GM12864 (cell line): ENCODE measurements at regions not wholly inside any gene's neighbourhood (a gene's known extent, or its start where the extent isn't known, plus 50 kb on each side); places are given as distances from the start of the nearest gene placed in this dataset.

Experiments used
- DNase-seq: peaks from one replicate; pipeline ENCODE4 v3.0.0-alpha.2; 2011; ENCODE audit warnings: low read depth
- H3K4me3 ChIP-seq: 2 replicates; pipeline ENCODE4 v1.5.1; 2011; ENCODE audit warnings: mild to moderate bottlenecking, low read depth, low read length, control low read depth
- TF ChIP-seq, protein P1 (sequence below): IDR thresholded peaks from 2 replicates; pipeline ENCODE4 v1.5.1; 2011; ENCODE audit warnings: low read depth, mild to moderate bottlenecking, moderate library complexity, low read length, control low read depth, inconsistent platforms; ENCODE audit errors: missing control alignments

DNA sequence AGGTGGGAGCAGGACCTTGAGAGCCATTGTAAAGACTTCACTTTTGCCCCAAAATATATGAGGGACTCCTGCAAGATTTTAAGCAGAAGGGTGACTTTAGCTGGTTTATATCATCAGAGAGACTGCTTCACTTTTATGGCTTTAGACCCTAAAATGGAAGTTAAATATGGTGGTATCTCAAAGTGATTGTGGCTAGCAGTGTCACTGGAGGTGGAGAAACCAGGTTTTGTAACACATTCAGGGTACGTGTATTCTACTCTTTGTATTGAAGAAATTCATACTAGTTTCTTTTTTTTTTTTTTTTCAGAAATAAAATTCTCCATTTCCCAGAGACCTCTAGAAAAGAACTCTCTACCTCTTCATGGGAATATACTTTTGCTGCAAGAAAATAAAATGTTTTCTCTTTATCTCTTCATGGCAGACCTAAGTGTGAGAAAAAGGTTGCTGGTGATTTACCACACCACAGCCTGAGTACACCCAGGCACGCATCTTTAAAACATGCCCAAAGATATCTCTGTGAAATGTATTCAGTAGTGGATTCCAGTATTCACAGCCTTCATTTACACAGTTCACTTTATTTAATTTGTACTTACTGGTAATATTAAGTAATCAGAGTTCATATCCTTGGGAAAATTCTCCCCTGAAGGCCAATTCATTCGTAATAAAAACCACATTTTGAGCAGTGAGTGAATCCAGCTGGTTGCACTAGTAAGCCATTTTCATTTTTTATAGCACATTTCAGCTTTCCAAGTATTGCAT lies 74.3 kb upstream of the GUCY1A1 start:
- TF ChIP-seq, protein P1, sequence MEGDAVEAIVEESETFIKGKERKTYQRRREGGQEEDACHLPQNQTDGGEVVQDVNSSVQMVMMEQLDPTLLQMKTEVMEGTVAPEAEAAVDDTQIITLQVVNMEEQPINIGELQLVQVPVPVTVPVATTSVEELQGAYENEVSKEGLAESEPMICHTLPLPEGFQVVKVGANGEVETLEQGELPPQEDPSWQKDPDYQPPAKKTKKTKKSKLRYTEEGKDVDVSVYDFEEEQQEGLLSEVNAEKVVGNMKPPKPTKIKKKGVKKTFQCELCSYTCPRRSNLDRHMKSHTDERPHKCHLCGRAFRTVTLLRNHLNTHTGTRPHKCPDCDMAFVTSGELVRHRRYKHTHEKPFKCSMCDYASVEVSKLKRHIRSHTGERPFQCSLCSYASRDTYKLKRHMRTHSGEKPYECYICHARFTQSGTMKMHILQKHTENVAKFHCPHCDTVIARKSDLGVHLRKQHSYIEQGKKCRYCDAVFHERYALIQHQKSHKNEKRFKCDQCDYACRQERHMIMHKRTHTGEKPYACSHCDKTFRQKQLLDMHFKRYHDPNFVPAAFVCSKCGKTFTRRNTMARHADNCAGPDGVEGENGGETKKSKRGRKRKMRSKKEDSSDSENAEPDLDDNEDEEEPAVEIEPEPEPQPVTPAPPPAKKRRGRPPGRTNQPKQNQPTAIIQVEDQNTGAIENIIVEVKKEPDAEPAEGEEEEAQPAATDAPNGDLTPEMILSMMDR: no peak
- DNase-seq: no peak
- H3K4me3 ChIP-seq: no peak overlapping the region

DNA sequence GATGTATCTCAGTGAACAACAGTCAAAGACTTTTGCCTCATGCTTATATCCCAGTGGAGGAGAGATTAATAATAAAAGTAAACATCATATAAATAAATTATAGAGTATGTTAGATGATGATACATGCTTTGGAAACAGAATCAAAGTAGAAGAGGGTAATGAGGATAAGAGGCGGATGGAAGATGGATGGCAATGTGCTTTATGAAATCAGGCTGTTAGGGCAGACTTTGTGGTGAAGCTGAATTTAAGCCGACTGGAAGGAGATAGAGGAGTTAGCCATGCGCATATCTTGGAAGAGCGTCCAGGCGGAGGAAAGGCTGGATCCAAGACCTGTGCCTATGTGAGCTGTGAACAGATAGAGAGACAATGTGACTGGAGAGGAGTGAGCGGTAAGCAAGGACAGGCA lies 74.9 kb upstream of the GUCY1A1 start:
- TF ChIP-seq, protein P1: no peak
- no peak for DNase-seq
- H3K4me3 ChIP-seq: no peak overlapping the region

DNA sequence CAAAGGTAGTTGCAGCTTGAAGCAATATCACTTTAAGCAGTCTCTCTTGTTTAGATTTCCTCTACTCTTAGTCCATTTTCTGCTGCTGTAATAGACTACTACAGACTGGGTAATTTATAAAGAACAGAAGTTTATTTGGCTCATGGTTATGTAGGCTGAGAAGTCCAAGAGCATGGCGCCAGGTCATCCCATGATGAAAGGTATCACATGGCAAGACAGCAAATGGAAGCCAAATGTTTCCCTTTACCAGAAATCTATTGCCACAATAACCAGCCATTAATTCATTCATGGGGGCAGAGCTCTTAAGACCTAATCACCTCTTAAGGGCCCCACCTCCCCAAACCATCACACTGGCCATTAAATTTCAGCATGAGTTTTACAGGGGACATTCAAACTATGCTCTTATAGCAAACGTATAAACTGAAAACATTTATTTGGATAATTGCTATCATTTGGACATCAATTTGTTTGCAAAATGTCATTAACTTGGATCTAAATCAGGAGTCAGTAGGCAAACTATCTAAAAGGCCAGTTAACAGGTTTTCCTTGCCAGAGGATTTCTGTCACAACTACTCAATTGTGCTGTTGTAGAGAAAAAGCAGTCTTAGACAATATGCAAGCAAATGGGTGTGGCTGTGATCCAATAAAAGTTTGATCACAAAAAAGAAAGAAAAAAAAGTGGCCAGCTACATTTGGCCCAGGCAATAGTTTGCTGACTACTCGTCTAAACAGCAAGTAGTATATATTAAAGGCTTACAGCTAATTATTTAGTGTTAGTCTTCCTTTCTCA lies 75.7 kb upstream of the GUCY1A1 start:
- TF ChIP-seq, protein P1: no peak
- H3K4me3 ChIP-seq: no peak overlapping the region
- DNase-seq: no peak

DNA sequence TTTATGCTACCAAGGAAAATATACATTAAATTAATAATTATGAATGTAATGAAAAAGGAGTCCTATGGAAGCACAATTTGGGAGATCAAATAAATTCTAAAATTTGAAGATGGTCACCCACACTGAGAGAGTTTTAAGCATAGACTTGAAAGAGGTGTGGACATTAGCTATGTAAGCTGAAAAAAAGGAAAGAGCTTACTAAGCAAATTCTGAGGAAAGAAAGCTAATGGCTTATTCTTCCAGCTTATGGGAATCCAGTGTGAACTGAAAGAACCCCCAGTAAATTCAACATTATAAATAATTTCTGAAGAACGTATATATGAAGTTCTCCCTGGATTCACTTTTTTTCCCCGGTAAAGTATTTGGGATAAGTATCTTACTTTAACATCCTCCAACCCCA lies 78.2 kb upstream of the GUCY1A1 start:
- TF ChIP-seq, protein P1: no peak
- DNase-seq: no peak

DNA sequence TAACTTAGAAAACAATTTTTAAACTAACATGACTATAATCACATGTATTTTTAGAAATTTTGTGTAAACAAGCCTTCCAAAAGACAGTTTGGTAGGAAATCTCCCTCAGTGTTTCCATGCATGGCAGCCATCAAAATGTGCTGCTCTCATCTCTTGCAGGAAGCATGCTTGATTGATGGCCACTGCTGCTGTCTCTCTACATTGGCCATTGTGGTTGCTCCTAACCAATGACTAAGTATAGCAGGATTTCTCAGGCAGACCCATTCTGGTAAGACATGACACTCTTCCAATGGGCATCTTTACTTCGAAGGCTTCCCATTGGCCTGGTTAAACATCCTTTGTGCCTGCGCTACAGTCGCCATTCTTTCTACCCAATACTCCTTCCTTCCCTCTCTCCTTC lies 78.9 kb upstream of the GUCY1A1 start:
- H3K4me3 ChIP-seq: no peak overlapping the region
- TF ChIP-seq, protein P1: no peak
- DNase-seq: no peak

More for the DNA sequence above, 78.2 kb upstream of the GUCY1A1 start:
- H3K4me3 ChIP-seq: no peak overlapping the region

DNA sequence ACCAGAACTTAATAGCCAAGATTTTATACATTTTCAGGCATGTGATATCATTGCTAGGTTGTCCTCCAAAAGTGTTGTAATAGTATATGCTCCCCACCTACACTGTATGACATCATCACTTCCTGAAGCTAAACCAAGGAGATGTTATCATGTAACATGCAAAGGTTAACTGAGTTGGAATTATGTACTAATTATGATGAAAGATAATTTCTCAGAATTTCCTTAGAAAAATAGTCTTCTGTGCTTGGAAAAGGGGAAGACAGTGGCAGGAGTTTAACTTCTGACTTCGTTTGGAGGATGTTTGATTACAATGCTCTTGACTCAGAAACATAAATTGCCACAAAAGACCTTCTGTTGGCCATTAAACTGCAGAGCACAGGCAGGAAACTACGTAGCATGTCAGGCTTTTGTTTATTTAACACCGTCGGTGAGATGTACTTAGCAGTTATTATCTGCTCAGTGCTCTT lies 83.6 kb upstream of the GUCY1A1 start:
- DNase-seq: no peak
- H3K4me3 ChIP-seq: no peak overlapping the region
- TF ChIP-seq, protein P1: no peak
